GM12891 (cell line): ENCODE measurements at regions not wholly inside any gene's neighbourhood (a gene's known extent, or its start where the extent isn't known, plus 50 kb on each side); places are given as distances from the start of the nearest gene placed in this dataset.

Source experiments
- PAX5 ChIP-seq: IDR thresholded peaks from 2 replicates; pipeline ENCODE4 v1.6.1; 2011; ENCODE audit warnings: low read length, moderate library complexity, mild to moderate bottlenecking; ENCODE audit not compliant: insufficient read depth, severe bottlenecking
- POLR2A ChIP-seq: IDR thresholded peaks from 2 replicates; pipeline ENCODE4 v1.6.1; 2011; ENCODE audit warnings: low read depth, low read length, control low read depth
- POLR2AphosphoS5 ChIP-seq: IDR thresholded peaks from 2 replicates; pipeline ENCODE4 v1.6.1; 2011; ENCODE audit warnings: low read depth, low read length, control low read depth
- POU2F2 ChIP-seq: IDR thresholded peaks from 2 replicates; pipeline ENCODE4 v1.6.1; 2011; ENCODE audit warnings: low read depth, mild to moderate bottlenecking, control low read depth, low read length, moderate library complexity
- SPI1 ChIP-seq: IDR thresholded peaks from 2 replicates; pipeline ENCODE4 v1.6.1; 2011; ENCODE audit warnings: low read depth, low read length, control low read depth
- TAF1 ChIP-seq: IDR thresholded peaks from 2 replicates; pipeline ENCODE4 v1.6.1; 2011; ENCODE audit warnings: low read depth, low read length, control low read depth

GRCh38 chr19:30228113-30228834, 143.9 kb upstream of the ZNF536 start:
- TF ChIP-seq POLR2AphosphoS5 (no peak), POLR2A (no peak), POU2F2 (no peak), TAF1 (no peak), SPI1 (no peak), PAX5 (no peak)
